Loucy (cell line): ENCODE measurements at regions not wholly inside any gene's neighbourhood (a gene's known extent, or its start where the extent isn't known, plus 50 kb on each side); places are given as distances from the start of the nearest gene placed in this dataset.

Experiments
- H2AFZ ChIP-seq: fragments of 200-600 bp; sonication (generic); 2 replicates; pipeline ENCODE4 v1.6.0; 2016; ENCODE audit warnings: antibody characterized with exemption, mild to moderate bottlenecking, low read length, moderate library complexity
- H3F3A ChIP-seq: fragments of 200-600 bp; 2 replicates; pipeline ENCODE4 v1.6.0; 2016; ENCODE audit warnings: antibody characterized with exemption, low read depth, mild to moderate bottlenecking
- H3K27me3 ChIP-seq: fragments of 200-600 bp; sonication (generic); 2 replicates; pipeline ENCODE4 v1.6.1; 2014; ENCODE audit warnings: low read length, mild to moderate bottlenecking; ENCODE audit not compliant: insufficient read depth, poor library complexity, severe bottlenecking
- H3K36me3 ChIP-seq: fragments of 200-600 bp; sonication (generic); 2 replicates; pipeline ENCODE4 v1.6.1; 2016; ENCODE audit warnings: low read length; ENCODE audit not compliant: insufficient read depth
- H3K4me1 ChIP-seq: fragments of 200-600 bp; sonication (generic); 2 replicates; pipeline ENCODE4 v1.5.1; 2014; ENCODE audit warnings: low read length, mild to moderate bottlenecking; ENCODE audit not compliant: insufficient read depth, poor library complexity, severe bottlenecking
- H3K4me2 ChIP-seq: fragments of 200-600 bp; sonication (generic); 2 replicates; pipeline ENCODE4 v1.6.0; 2014; ENCODE audit warnings: antibody characterized with exemption, low read length, low read depth, mild to moderate bottlenecking; ENCODE audit not compliant: poor library complexity, severe bottlenecking
- H3K4me3 ChIP-seq: fragments of 200-600 bp; sonication (generic); 2 replicates; pipeline ENCODE4 v1.5.1; 2014; ENCODE audit warnings: low read length, mild to moderate bottlenecking, mixed read lengths; ENCODE audit not compliant: poor library complexity, severe bottlenecking
- H3K79me2 ChIP-seq: fragments of 200-600 bp; sonication (generic); 2 replicates; pipeline ENCODE4 v1.6.1; 2014; ENCODE audit warnings: low read length; ENCODE audit not compliant: insufficient read depth
- H3K9ac ChIP-seq: fragments of 200-600 bp; sonication (generic); 2 replicates; pipeline ENCODE4 v1.6.0; 2014; ENCODE audit warnings: mild to moderate bottlenecking, low read depth, low read length, moderate library complexity; ENCODE audit not compliant: poor library complexity, severe bottlenecking
- H3K9me2 ChIP-seq: fragments of 200-600 bp; sonication (generic); replicated peaks from 2 replicates; pipeline ENCODE4 v1.6.1; 2016; ENCODE audit warnings: low read depth, low read length, mixed read lengths
- H3K9me3 ChIP-seq: fragments of 200-600 bp; sonication (generic); 2 replicates; pipeline ENCODE4 v1.6.1; 2014; ENCODE audit warnings: mild to moderate bottlenecking, antibody characterized with exemption, low read length, low read depth; ENCODE audit not compliant: insufficient read depth
- H4K20me1 ChIP-seq: fragments of 200-600 bp; sonication (generic); 2 replicates; pipeline ENCODE4 v1.6.0; 2014; ENCODE audit warnings: antibody characterized with exemption, low read length, mild to moderate bottlenecking; ENCODE audit not compliant: insufficient read depth, poor library complexity, severe bottlenecking
- CTCF ChIP-seq: fragments of 200-600 bp; sonication (generic); conservative IDR thresholded peaks from 2 replicates; pipeline ENCODE4 v1.5.1; 2014; ENCODE audit warnings: mild to moderate bottlenecking, antibody characterized with exemption, low read length
- EZH2phosphoT487 ChIP-seq: fragments of 200-600 bp; IDR thresholded peaks from 2 replicates; pipeline ENCODE4 v1.6.1; 2018; ENCODE audit warnings: antibody characterized with exemption, mild to moderate bottlenecking, moderate library complexity, borderline replicate concordance

GRCh38 chr1:90100566-90100965, 105.7 kb downstream of the ZNF326 start:
- Histone ChIP-seq H3K4me1 (no peaks in the 10 kb centered on the region), H2AFZ (no peak overlapping the region), H3K9me2 (no peaks in the 10 kb centered on the region), H3K27me3 (no peaks in the 10 kb centered on the region), H3K9me3 (no peaks in the 10 kb centered on the region), H3K4me2 (no peak overlapping the region), H3K79me2 (no peaks in the 10 kb centered on the region), H3K36me3 (no peaks in the 10 kb centered on the region), H3K9ac (no peak overlapping the region), H3F3A (no peaks in the 10 kb centered on the region), H4K20me1 (no peaks in the 10 kb centered on the region), H3K4me3 (no peak overlapping the region)
- no peak for TF ChIP-seq EZH2phosphoT487
- TF ChIP-seq CTCF, result no peak

GRCh38 chr1:90092441-90092840, 97.5 kb downstream of the ZNF326 start:
- H3F3A ChIP-seq, result no peaks in the 10 kb centered on the region
- H3K9ac ChIP-seq, result no peak overlapping the region
- no peaks in the 10 kb centered on the region for H3K9me3 ChIP-seq
- TF ChIP-seq EZH2phosphoT487, result no peak
- no peak for TF ChIP-seq CTCF
- H3K27me3 ChIP-seq, result no peaks in the 10 kb centered on the region
- no peaks in the 10 kb centered on the region for H3K36me3 ChIP-seq
- no peaks in the 10 kb centered on the region for H3K4me1 ChIP-seq
- no peaks in the 10 kb centered on the region for H4K20me1 ChIP-seq
- H3K9me2 ChIP-seq, result no peaks in the 10 kb centered on the region
- no peak overlapping the region for H2AFZ ChIP-seq
- H3K4me2 ChIP-seq, result no peak overlapping the region
- H3K4me3 ChIP-seq, result no peak overlapping the region
- no peaks in the 10 kb centered on the region for H3K79me2 ChIP-seq
